GM12874 (cell line): ENCODE measurements at regions not wholly inside any gene's neighbourhood (a gene's known extent, or its start where the extent isn't known, plus 50 kb on each side); places are given as distances from the start of the nearest gene placed in this dataset.

Experiments
- CTCF ChIP-seq: IDR thresholded peaks from 2 replicates; pipeline ENCODE4 v1.5.1; 2011; ENCODE audit warnings: low read depth, mild to moderate bottlenecking, control low read depth, low read length, moderate library complexity; ENCODE audit not compliant: insufficient read depth

GRCh38 chr2:14125624-14126293 is 506.8 kb upstream of the LRATD1 start:
- TF ChIP-seq CTCF = no peak

GRCh38 chr2:14126846-14127245 is 505.7 kb upstream of the LRATD1 start:
- TF ChIP-seq CTCF = no peak

GRCh38 chr2:14127765-14128164 is 504.8 kb upstream of the LRATD1 start:
- no peak for TF ChIP-seq CTCF

GRCh38 chr2:14132386-14132785 is 500.1 kb upstream of the LRATD1 start:
- TF ChIP-seq CTCF = no peak

GRCh38 chr2:14134771-14135170 is 497.7 kb upstream of the LRATD1 start:
- no peak for TF ChIP-seq CTCF

GRCh38 chr2:14136030-14136429 is 496.5 kb upstream of the LRATD1 start:
- TF ChIP-seq CTCF = no peak

GRCh38 chr2:14137643-14138042 is 494.9 kb upstream of the LRATD1 start:
- no peak for TF ChIP-seq CTCF

GRCh38 chr2:14140009-14140550 is 492.4 kb upstream of the LRATD1 start:
- TF ChIP-seq CTCF = no peak
